ENCODE measurements at regions not wholly inside any gene's neighbourhood (a gene's known extent, or its start where the extent isn't known, plus 50 kb on each side); places are given as distances from the start of the nearest gene placed in this dataset.
"Not testable (repeated sequence)": the region's sequence is repeated elsewhere in the genome, so short reads cannot be mapped to it uniquely, and the experiment has no call there.

DNA sequence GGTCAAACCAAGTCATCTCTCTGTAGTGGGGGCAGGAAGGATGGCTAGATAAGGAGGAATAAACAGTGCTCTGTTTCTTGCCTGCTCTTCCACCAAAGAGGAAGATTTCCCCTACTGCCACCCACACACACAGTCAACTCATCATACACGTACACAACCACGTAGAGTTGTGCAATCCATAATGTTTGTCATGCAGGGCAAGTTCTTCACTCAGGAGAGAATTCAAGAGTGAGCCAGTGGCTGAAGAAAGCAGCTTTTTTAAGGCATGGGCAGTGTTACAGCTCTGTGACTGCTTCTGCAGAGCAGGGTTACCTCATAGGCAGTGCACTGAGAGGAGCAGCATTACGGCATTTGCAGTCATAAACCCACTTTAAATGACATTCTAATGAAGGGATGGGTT, 283.0 kb downstream of the RND3 start:
- no peaks in the 10 kb centered on the region for H3K36me3 ChIP-seq
- H3K27ac ChIP-seq: no peak overlapping the region
- DNase-seq: no peak
- 58 to 66% (median 64%) methylated on average over 3 of the region's 3 CpGs for WGBS, 5 donors
- intact Hi-C loops (cut with DNase I; ENCODE audit: low total_unique reads): no loop called here
- H3K27me3 ChIP-seq: no peaks in the 10 kb centered on the region
- H3K4me3 ChIP-seq: no peak overlapping the region
- TF ChIP-seq POLR2A (IDR thresholded peaks at IDR 0.05): no peak
- TF ChIP-seq EP300 (IDR thresholded peaks at IDR 0.05): no peak
- no peak for TF ChIP-seq CTCF (IDR thresholded peaks at IDR 0.05)
- TF ChIP-seq POLR2AphosphoS5 (IDR thresholded peaks at IDR 0.05): no peak
- H3K4me1 ChIP-seq: peaks cover 0 to 17% (median 15%) of the 10 kb centered on the region in 4 donors
- no peaks in the 10 kb centered on the region for H3K9me3 ChIP-seq

GRCh38 chr2:150194816-150195215, 292.7 kb downstream of the RND3 start:
- H3K4me3 ChIP-seq; intact Hi-C loops (cut with DNase I; ENCODE audit: low total_unique reads); H3K27ac ChIP-seq; H3K27me3 ChIP-seq; H3K36me3 ChIP-seq; H3K4me1 ChIP-seq; DNase-seq; H3K9me3 ChIP-seq: not testable (repeated sequence)
- WGBS, 5 donors: 65 to 88% (median 71%) methylated on average over 1 of the region's 1 CpG

DNA sequence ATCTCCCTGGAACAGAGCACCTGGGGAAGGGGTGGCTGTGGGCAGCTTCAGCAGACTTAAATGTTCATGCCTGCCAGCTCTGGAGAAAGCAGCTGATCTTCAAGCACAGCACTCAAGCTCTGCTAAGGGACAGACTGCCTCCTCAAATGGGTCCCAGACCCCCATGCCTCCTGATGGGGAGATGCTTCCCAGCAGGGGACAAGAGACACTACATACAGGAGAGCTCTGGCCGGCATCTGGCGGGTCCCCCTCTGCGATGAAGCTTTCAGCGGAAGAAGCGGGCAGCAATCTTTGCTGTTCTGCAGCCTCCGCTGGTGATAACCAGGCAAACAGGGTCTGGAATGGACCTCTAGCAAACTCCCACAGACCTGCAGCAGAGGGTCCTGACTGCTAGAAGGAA, 294.8 kb downstream of the RND3 start:
- H3K4me1 ChIP-seq: peaks cover 0 to 5% (median 0%) of the 10 kb centered on the region in 4 donors
- H3K36me3 ChIP-seq: no peaks in the 10 kb centered on the region
- 95 to 98% (median 98%) methylated on average over 3 to 6 of the region's 6 CpGs for WGBS, 5 donors
- no peaks in the 10 kb centered on the region for H3K27me3 ChIP-seq
- no peak overlapping the region for H3K4me3 ChIP-seq
- no peaks in the 10 kb centered on the region for H3K9me3 ChIP-seq
- no peak for DNase-seq
- intact Hi-C loops (cut with DNase I; ENCODE audit: low total_unique reads): no loop called here
- TF ChIP-seq CTCF (IDR thresholded peaks at IDR 0.05) (no peak), POLR2AphosphoS5 (IDR thresholded peaks at IDR 0.05) (no peak), POLR2A (IDR thresholded peaks at IDR 0.05) (no peak), EP300 (IDR thresholded peaks at IDR 0.05) (no peak)
- H3K27ac ChIP-seq: no peak overlapping the region

DNA sequence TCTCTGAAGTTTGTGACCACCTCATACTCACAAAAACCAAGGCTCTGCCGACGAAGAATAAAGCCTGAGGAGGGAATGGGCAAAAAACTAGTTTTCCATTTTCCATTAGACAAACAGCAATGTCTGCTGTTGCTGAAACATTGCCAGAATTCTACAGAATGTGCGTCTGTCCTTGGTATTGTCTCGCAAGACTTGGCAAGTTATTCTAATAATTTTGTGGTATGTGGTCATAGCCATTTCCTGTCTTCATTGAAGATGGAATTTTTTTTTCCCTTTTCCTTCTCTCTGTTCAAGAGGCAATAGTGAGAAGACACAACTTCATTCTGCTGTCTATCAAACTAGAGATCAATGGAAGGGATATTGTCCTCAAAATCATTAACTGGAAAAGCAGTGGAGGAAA, 296.1 kb downstream of the RND3 start:
- Histone ChIP-seq H3K27me3 (no peaks in the 10 kb centered on the region), H3K27ac (no peak overlapping the region), H3K4me1 (peaks cover 0 to 5% (median 0%) of the 10 kb centered on the region in 4 donors), H3K9me3 (no peaks in the 10 kb centered on the region), H3K36me3 (no peaks in the 10 kb centered on the region), H3K4me3 (no peak overlapping the region)
- intact Hi-C loops (cut with DNase I; ENCODE audit: low total_unique reads): no loop called here
- 69 to 86% (median 75%) methylated on average over 4 of the region's 4 CpGs for WGBS, 5 donors
- DNase-seq: no peak
- TF ChIP-seq POLR2AphosphoS5 (IDR thresholded peaks at IDR 0.05): no peak
- TF ChIP-seq EP300 (IDR thresholded peaks at IDR 0.05): no peak
- no peak for TF ChIP-seq POLR2A (IDR thresholded peaks at IDR 0.05)

DNA sequence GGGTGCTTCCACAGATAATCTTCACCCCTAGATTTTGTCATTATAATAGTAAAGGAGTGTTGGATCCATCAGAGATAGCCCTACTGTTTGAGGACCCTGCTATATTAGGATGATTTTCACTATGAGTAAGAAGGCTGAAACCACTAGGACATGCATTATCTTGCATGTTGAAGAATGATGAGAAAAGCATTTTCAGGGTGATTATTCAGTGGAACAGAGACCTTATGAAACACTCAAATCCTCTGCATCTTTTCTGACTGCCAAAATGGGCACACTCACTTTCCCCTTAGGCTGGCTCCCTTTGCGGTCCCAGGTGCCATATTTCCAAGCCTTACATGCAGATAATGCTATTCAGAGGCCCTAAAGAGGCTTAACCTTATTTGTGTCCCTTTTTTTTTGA, 296.9 kb downstream of the RND3 start:
- no peaks in the 10 kb centered on the region for H3K27me3 ChIP-seq
- intact Hi-C loops (cut with DNase I; ENCODE audit: low total_unique reads): no loop called here
- no peak overlapping the region for H3K4me3 ChIP-seq
- TF ChIP-seq EP300 (IDR thresholded peaks at IDR 0.05): no peak
- no peak for TF ChIP-seq CTCF (IDR thresholded peaks at IDR 0.05)
- no peak for TF ChIP-seq POLR2A (IDR thresholded peaks at IDR 0.05)
- TF ChIP-seq POLR2AphosphoS5 (IDR thresholded peaks at IDR 0.05): no peak
- 84 to 100% (median 93%) methylated on average over 1 of the region's 1 CpG for WGBS, 5 donors
- no peak overlapping the region for H3K27ac ChIP-seq
- H3K36me3 ChIP-seq: no peaks in the 10 kb centered on the region
- H3K4me1 ChIP-seq: peaks cover 0 to 5% (median 0%) of the 10 kb centered on the region in 4 donors
- no peaks in the 10 kb centered on the region for H3K9me3 ChIP-seq
- no peak for DNase-seq

All from stomach (tissue), 8 donors.